ENCODE measurements at regions not wholly inside any gene's neighbourhood (a gene's known extent, or its start where the extent isn't known, plus 50 kb on each side); places are given as distances from the start of the nearest gene placed in this dataset.
A peak's percentile ranks its signal among the peaks of the same experiment; 100 is the strongest.

- Histone ChIP-seq H3K56ac (replicated peaks; ENCODE audit: insufficient read length, low read depth, low read length) (no peak overlapping the region), H2AFZ (ENCODE audit: low read length) (no peak overlapping the region), H3K23me2 (ENCODE audit: low read depth, low read length) (no peaks in the 10 kb centered on the region), H3K27ac (ENCODE audit: low read depth, low read length) (no peak overlapping the region), H2BK15ac (ENCODE audit: low read length) (peak overlapping the region; percentile 83; the same call in 1 of the 2 replicates), H3K9me3 (ENCODE audit: insufficient read depth in 2 of 2, low read depth in 1 of 2, low read length in 1 of 2) (peaks cover 11 to 14% of the 10 kb centered on the region in 2 experiments), H4K91ac (replicated peaks; ENCODE audit: insufficient read length, low read length) (no peak overlapping the region), H4K20me1 (replicated peaks in 1 of 2; ENCODE audit: control insufficient read depth in 1 of 2, insufficient read depth in 2 of 2, low read length in 2 of 2) (no peaks in the 10 kb centered on the region), H3K4ac (replicated peaks; ENCODE audit: insufficient read length, low read depth, low read length) (no peak overlapping the region), H3K79me2 (ENCODE audit: control insufficient read depth in 1 of 2, insufficient read depth in 2 of 2, low read length in 2 of 2) (no peaks in the 10 kb centered on the region), H3K27me3 (replicated peaks in 1 of 4; ENCODE audit: control insufficient read depth in 3 of 4, extremely low read depth in 1 of 4, insufficient read depth in 3 of 4, low read length in 3 of 4) (peaks cover 0 to 7% (median 3%) of the 10 kb centered on the region in 4 experiments; a peak in 3 of 7 replicates), H2BK12ac (ENCODE audit: low read depth, low read length) (no peak overlapping the region), H3K36me3 (ENCODE audit: control insufficient read depth in 2 of 4, insufficient read depth in 4 of 4, low read length in 3 of 4) (no peaks in the 10 kb centered on the region), H3K4me1 (replicated peaks in 1 of 4; ENCODE audit: control insufficient read depth in 3 of 4, insufficient read depth in 4 of 4, low read length in 3 of 4) (peaks cover 0 to 10% (median 5%) of the 10 kb centered on the region in 4 experiments; a peak in 6 of 7 replicates), H3K14ac (ENCODE audit: insufficient read length) (no peak overlapping the region), H3K79me1 (ENCODE audit: low read depth, low read length) (no peaks in the 10 kb centered on the region), H2BK120ac (replicated peaks; ENCODE audit: low read depth, low read length) (no peak overlapping the region), H3K4me2 (ENCODE audit: insufficient read depth in 1 of 2, low read depth in 2 of 2, low read length in 2 of 2) (no peak overlapping the region), H2BK20ac (ENCODE audit: low read length) (no peak overlapping the region), H3K4me3 (ENCODE audit: extremely low read depth in 1 of 4, insufficient read depth in 2 of 4, low read depth in 3 of 4, low read length in 4 of 4) (no peak overlapping the region), H3K9ac (replicated peaks in 1 of 4; ENCODE audit: extremely low read depth in 1 of 4, low read depth in 3 of 4, low read length in 3 of 4) (no peak overlapping the region), H2BK5ac (ENCODE audit: low read depth, low read length) (0 out of 2 replicates have a peak overlapping the region, but pooled peaks have one; percentile 9), H4K5ac (ENCODE audit: insufficient read length, low read depth, low read length) (no peak overlapping the region), H4K8ac (ENCODE audit: extremely low read depth, insufficient read depth, low read length) (no peak overlapping the region), H3K23ac (ENCODE audit: insufficient read length) (peak overlapping the region; percentile 60), H2AK5ac (ENCODE audit: low read depth, low read length) (peak overlapping the region; percentile 78; the same call in 1 of the 2 replicates), H3K18ac (ENCODE audit: extremely low read depth, low read length) (no peak overlapping the region)
- DNase-seq (ENCODE audit: low read depth in 1 of 2, low spot score in 2 of 2) = no peak
- no peak for FAIRE-seq
- 83% methylated on average over 14 of the region's 14 CpGs; no CpG with 5 or more reads in 1 of the 2 experiments for WGBS, 2 experiments (ENCODE audit: extremely low coverage in 1 of 2, insufficient coverage in 1 of 2, insufficient read length in 1 of 2, insufficient replicate concordance in 2 of 2, low coverage in 1 of 2, low lambda C conversion rate in 2 of 2, missing lambda C conversion rate in 1 of 2)
- TF ChIP-seq CTCF (IDR thresholded peaks at IDR 0.05; ENCODE audit: control extremely low read depth in 1 of 3, insufficient read depth in 1 of 3, low read depth in 1 of 3, low read length in 3 of 3) (peak; percentile 50 to 65 (median 60)), KDM1A (IDR thresholded peaks at IDR 0.05; ENCODE audit: borderline replicate concordance, low read length) (peak; percentile 47; the same call in 1 of the 2 replicates), E2F6 (IDR thresholded peaks at IDR 0.05) (no peak), RXRA (IDR thresholded peaks at IDR 0.05; ENCODE audit: insufficient read depth, low read depth, low read length) (0 out of 2 replicates have a peak, but pooled peaks have one; percentile 87), RAD21 (IDR thresholded peaks at IDR 0.05 in 1 of 2, conservative IDR thresholded peaks at IDR 0.05 in 1 of 2; ENCODE audit: low read depth in 2 of 2, low read length in 2 of 2) (peak; percentile 41 to 65; a peak in 3 of 4 replicates)
- ChIA-PET CTCF (ENCODE audit: partially characterized antibody) (interaction anchor here (0.7 to 3.7 kb wide), 33 partner anchors 9 to 592 kb away, joined by 3 to 27 read pairs (median 4); no protein-coding TSS in a partner anchor), POLR2A (ENCODE audit: partially characterized antibody) (interaction anchor here (0.9 to 1.4 kb wide), 3 partner anchors 22 to 133 kb away, joined by 3 read pairs; partner anchors contain the start of gene CEP68)
Observed at GRCh38 chr2:64922482-64923384, 66.5 kb upstream of the SLC1A4 start.

All from H1 (cell line).